Keratinocyte (primary cell): ENCODE measurements at regions not wholly inside any gene's neighbourhood (a gene's known extent, or its start where the extent isn't known, plus 50 kb on each side); places are given as distances from the start of the nearest gene placed in this dataset.
"Not testable (repeated sequence)": the region's sequence is repeated elsewhere in the genome, so short reads cannot be mapped to it uniquely, and the experiment has no call there.

Experiments used
- CTCF ChIP-seq, 3 experiments: IDR thresholded peaks in 1 of 3; conservative IDR thresholded peaks in 1 of 3; optimal IDR thresholded peaks in 1 of 3; 2 replicates in 2 of 3; 3 replicates in 1 of 3; pipeline versions ENCODE3 to v1.5.1; 2011; ENCODE audit warnings: low read length in 3 of 3, mild to moderate bottlenecking in 3 of 3, moderate library complexity in 2 of 3, control low read depth in 1 of 3, inconsistent platforms in 1 of 3; ENCODE audit not compliant: insufficient read depth in 2 of 3; ENCODE audit errors: extremely low read depth in 1 of 3
- EZH2 ChIP-seq: IDR thresholded peaks from one replicate; pipeline ENCODE4 v1.6.1; 2012; ENCODE audit warnings: inconsistent platforms, mild to moderate bottlenecking, low read length, moderate library complexity

GRCh38 chr1:147046863-147047394, 108.8 kb downstream of the NBPF12 start:
- not testable (repeated sequence) for TF ChIP-seq CTCF (optimal IDR thresholded peaks at IDR 0.05 in 1 of 3, IDR thresholded peaks at IDR 0.05 in 1 of 3, conservative IDR thresholded peaks at IDR 0.05 in 1 of 3; ENCODE audit: extremely low read depth in 1 of 3, insufficient read depth in 2 of 3, low read length in 3 of 3); EZH2
